HEK293T (cell line): ENCODE measurements at regions not wholly inside any gene's neighbourhood (a gene's known extent, or its start where the extent isn't known, plus 50 kb on each side); places are given as distances from the start of the nearest gene placed in this dataset.

Experiments used
- CTCF ChIA-PET: fragments of 350-600 bp; formaldehyde crosslinking; extraction: SDS; loops from one replicate; lab custom pipeline; 2021; ENCODE audit warnings: antibody characterized with exemption, inconsistent platforms; lab: Yijun Ruan, JAX
- POLR2A ChIA-PET: fragments of 350-600 bp; formaldehyde crosslinking; extraction: SDS; loops from one replicate; lab custom pipeline; 2020; ENCODE audit warnings: antibody characterized with exemption, inconsistent platforms; lab: Yijun Ruan, JAX
- DNase-seq: peaks from one replicate; pipeline ENCODE4 v3.0.0; 2012; ENCODE audit warnings: mixed read lengths; ENCODE audit errors: extremely low spot score
- ARNT ChIP-seq: fragments of 450-650 bp; IDR thresholded peaks from 2 replicates; pipeline ENCODE4 v1.6.1; 2017; ENCODE audit warnings: mild to moderate bottlenecking
- BHLHE40 ChIP-seq: fragments of 450-650 bp; IDR thresholded peaks from 2 replicates; pipeline ENCODE4 v1.6.1; 2016; ENCODE audit warnings: mild to moderate bottlenecking, moderate library complexity, borderline replicate concordance
- CTBP1 ChIP-seq: fragments of 450-650 bp; IDR thresholded peaks from 2 replicates; pipeline ENCODE4 v1.6.1; 2016; ENCODE audit warnings: borderline replicate concordance
- ELF4 ChIP-seq: fragments of 450-650 bp; IDR thresholded peaks from 2 replicates; pipeline ENCODE4 v1.6.1; 2017; ENCODE audit warnings: antibody characterized with exemption
- FOXA1 ChIP-seq: fragments of 450-650 bp; IDR thresholded peaks from 2 replicates; pipeline ENCODE4 v1.6.1; 2016; ENCODE audit warnings: mild to moderate bottlenecking
- FOXK2 ChIP-seq: fragments of 450-650 bp; IDR thresholded peaks from 2 replicates; pipeline ENCODE4 v1.6.1; 2016; ENCODE audit warnings: mild to moderate bottlenecking
- FOXM1 ChIP-seq: fragments of 450-650 bp; IDR thresholded peaks from 2 replicates; pipeline ENCODE4 v1.6.1; 2017; ENCODE audit warnings: mild to moderate bottlenecking, borderline replicate concordance
- HDGF ChIP-seq: fragments of 450-650 bp; IDR thresholded peaks from 2 replicates; pipeline ENCODE4 v1.6.1; 2017; ENCODE audit warnings: antibody characterized with exemption, borderline replicate concordance
- L3MBTL2 ChIP-seq: fragments of 450-650 bp; conservative IDR thresholded peaks from 2 replicates; pipeline ENCODE4 v1.6.1; 2016; ENCODE audit warnings: mild to moderate bottlenecking
- LEF1 ChIP-seq: fragments of 450-650 bp; IDR thresholded peaks from 2 replicates; pipeline ENCODE4 v1.6.1; 2017; ENCODE audit warnings: mild to moderate bottlenecking, borderline replicate concordance
- NFRKB ChIP-seq: fragments of 450-650 bp; IDR thresholded peaks from 2 replicates; pipeline ENCODE4 v1.6.1; 2016; ENCODE audit warnings: mild to moderate bottlenecking, moderate library complexity
- SP1 ChIP-seq: fragments of 450-650 bp; IDR thresholded peaks from 2 replicates; pipeline ENCODE4 v1.6.1; 2017
- SUZ12 ChIP-seq: fragments of 450-650 bp; IDR thresholded peaks from 2 replicates; pipeline ENCODE4 v1.6.1; 2016; ENCODE audit warnings: mild to moderate bottlenecking
- TARDBP ChIP-seq: fragments of 450-650 bp; IDR thresholded peaks from 2 replicates; pipeline ENCODE4 v1.6.1; 2016
- ZNF384 ChIP-seq: fragments of 450-650 bp; IDR thresholded peaks from 2 replicates; pipeline ENCODE4 v1.6.1; 2016
- TF ChIP-seq, protein P1 (sequence below): fragments of 450-650 bp; IDR thresholded peaks from 2 replicates; pipeline ENCODE4 v1.6.1; 2016

DNA sequence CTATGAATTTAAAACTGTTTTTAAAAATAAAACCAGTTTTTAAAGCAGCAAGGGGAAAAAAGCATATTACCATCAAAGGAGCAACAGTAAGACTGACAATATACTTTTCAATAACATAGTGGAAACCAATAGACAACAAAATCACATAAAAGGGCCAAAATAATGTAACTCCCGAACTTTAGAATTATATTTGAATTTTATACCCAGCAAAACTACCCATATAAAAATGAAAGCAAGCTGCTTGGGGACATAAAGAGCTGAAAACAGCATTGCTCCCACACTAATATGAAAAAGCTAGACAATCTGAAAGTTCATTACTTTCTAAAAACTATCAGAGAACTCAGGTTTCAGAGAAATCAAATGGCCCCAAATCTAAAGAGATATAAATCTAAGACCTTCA lies 199.4 kb upstream of the ARID1B start:
- TF ChIP-seq FOXM1, result no peak
- no peak for TF ChIP-seq TARDBP
- no peak for TF ChIP-seq CTBP1
- TF ChIP-seq HDGF, result no peak
- TF ChIP-seq LEF1, result no peak
- no peak for TF ChIP-seq FOXA1
- TF ChIP-seq ARNT, result no peak
- no peak for TF ChIP-seq SP1
- no peak for TF ChIP-seq NFRKB
- no peak for TF ChIP-seq BHLHE40
- TF ChIP-seq FOXK2, result no peak
- TF ChIP-seq, protein P1, sequence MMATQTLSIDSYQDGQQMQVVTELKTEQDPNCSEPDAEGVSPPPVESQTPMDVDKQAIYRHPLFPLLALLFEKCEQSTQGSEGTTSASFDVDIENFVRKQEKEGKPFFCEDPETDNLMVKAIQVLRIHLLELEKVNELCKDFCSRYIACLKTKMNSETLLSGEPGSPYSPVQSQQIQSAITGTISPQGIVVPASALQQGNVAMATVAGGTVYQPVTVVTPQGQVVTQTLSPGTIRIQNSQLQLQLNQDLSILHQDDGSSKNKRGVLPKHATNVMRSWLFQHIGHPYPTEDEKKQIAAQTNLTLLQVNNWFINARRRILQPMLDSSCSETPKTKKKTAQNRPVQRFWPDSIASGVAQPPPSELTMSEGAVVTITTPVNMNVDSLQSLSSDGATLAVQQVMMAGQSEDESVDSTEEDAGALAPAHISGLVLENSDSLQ, result no peak
- no peak for TF ChIP-seq ELF4
- no peak for TF ChIP-seq SUZ12
- TF ChIP-seq ZNF384, result no peak
- TF ChIP-seq L3MBTL2, result no peak
- POLR2A ChIA-PET, result no interaction called here
- CTCF ChIA-PET, result interaction anchor here (0.6 kb wide), 1 partner anchor 12 kb away, joined by 3 read pairs; no protein-coding TSS in a partner anchor
- DNase-seq, result no peak

DNA sequence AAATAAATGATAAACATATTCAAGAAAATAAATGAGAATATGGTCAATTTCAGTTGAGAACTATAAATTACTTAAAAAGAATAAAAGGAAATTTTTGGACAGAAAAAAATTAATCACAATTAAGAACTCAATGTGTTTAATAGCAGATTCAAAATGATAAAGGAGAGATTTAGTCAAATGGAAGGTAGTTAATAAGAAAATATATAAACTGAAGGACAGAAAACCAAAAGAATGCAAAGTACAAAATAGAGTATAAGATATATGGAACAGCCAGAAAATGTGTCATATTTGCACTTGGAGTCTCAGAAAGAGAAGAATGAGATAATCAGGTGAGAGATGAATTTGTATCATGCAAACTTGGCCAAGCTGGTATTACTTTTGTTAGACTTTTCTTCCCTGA lies 201.8 kb upstream of the ARID1B start:
- CTCF ChIA-PET, result no interaction called here
- DNase-seq, result no peak
- POLR2A ChIA-PET, result no interaction called here
- TF ChIP-seq HDGF (no peak), ELF4 (no peak)

DNA sequence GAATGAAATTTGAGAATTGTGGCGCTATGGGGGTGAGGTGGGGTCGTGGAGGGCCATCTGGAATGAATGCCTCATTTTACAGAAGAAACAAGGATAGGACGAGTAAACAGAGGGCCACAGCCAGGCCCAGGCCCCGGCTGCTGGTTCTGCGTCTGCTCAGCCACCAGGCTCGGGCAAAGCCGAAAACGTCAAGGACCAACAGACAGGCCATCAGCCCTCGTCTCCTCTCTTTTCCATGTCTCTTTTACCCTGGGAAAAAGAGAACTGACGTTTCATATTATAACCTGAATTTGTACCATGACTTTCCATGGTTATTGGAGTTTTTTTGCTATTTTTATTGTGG lies 212.4 kb upstream of the ARID1B start:
- no peak for TF ChIP-seq CTBP1
- no peak for TF ChIP-seq L3MBTL2
- no peak for TF ChIP-seq FOXK2
- TF ChIP-seq NFRKB, result no peak
- TF ChIP-seq, protein P1, result no peak
- no peak for TF ChIP-seq ARNT
- no peak for TF ChIP-seq FOXA1
- no peak for TF ChIP-seq ELF4
- TF ChIP-seq SUZ12, result no peak
- no peak for TF ChIP-seq HDGF
- no peak for TF ChIP-seq BHLHE40
- no peak for TF ChIP-seq LEF1
- TF ChIP-seq FOXM1, result no peak
- no peak for TF ChIP-seq TARDBP
- no peak for TF ChIP-seq SP1
- no peak for TF ChIP-seq ZNF384
- DNase-seq, result no peak
- POLR2A ChIA-PET, result no interaction called here
- CTCF ChIA-PET, result interaction anchor here (0.7 to 0.8 kb wide), 2 partner anchors 145 to 188 kb away, joined by 3 to 5 read pairs; no protein-coding TSS in a partner anchor

DNA sequence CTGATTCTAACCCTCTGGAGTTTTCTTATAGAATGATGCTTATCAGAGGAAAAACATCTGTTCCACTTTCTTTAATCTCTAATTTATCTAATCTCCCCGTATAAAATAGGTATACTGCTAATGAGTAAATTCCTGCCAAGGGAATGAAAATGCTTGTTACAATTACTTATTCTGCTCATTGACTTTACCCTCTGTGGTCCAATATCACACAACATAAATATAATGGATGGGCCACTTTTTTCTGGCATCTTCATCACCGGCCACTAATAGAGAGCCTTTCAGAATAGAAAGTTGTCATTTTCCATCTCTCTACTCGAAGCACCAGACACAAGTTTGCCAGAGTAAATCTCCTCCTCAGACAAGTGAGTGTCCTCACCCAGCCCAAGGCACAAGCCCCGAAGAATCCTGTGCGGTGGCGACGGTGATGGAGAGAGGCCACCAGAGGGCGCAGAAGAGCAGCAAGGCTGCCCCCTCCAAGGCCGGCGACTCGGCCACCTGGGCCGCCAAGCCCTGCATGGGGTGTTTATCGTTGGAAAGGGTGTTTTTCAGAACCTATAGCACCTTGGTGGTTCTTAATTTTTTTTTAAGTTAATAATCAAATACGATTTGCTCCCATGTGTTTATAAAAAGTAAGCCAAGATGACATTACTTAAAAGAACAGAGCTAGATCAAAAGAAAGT lies 212.9 kb upstream of the ARID1B start:
- ChIA-PET CTCF (interaction anchor here (0.7 to 0.8 kb wide), 2 partner anchors 144 to 189 kb away, joined by 3 to 5 read pairs; no protein-coding TSS in a partner anchor), POLR2A (no interaction called here)
- peak; percentile 89 for DNase-seq
- TF ChIP-seq L3MBTL2 (no peak), FOXM1 (no peak), BHLHE40 (no peak), CTBP1 (no peak), ZNF384 (no peak), ELF4 (no peak), FOXA1 (no peak), NFRKB (no peak), FOXK2 (no peak), TARDBP (no peak), LEF1 (no peak), ARNT (no peak), HDGF (no peak), SP1 (no peak), SUZ12 (no peak)
- TF ChIP-seq, protein P1, result no peak

DNA sequence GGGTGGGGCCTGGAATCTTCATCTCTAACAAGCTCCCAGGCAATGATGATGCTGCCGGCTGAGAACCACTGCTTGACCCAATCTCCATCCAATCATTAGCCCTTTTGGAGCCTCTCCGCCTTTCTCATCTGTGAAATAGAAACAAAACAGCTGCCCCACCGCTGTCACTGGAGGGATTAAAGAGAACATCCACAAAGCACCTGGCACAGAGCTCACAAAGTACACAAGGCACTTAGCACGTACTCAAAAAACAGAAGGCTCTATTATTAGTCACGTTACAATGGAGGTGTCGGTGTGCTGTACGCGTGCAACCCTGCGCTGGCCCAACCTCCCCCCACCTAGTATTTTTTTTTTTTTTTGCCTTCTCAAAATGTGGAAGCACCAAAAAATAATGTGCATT lies 213.5 kb upstream of the ARID1B start:
- POLR2A ChIA-PET, result no interaction called here
- DNase-seq, result no peak
- TF ChIP-seq SUZ12 (no peak), NFRKB (no peak), FOXK2 (no peak), CTBP1 (no peak), ZNF384 (no peak), BHLHE40 (no peak), SP1 (no peak), L3MBTL2 (no peak), ELF4 (no peak), FOXM1 (no peak), ARNT (no peak)
- CTCF ChIA-PET, result no interaction called here

DNA sequence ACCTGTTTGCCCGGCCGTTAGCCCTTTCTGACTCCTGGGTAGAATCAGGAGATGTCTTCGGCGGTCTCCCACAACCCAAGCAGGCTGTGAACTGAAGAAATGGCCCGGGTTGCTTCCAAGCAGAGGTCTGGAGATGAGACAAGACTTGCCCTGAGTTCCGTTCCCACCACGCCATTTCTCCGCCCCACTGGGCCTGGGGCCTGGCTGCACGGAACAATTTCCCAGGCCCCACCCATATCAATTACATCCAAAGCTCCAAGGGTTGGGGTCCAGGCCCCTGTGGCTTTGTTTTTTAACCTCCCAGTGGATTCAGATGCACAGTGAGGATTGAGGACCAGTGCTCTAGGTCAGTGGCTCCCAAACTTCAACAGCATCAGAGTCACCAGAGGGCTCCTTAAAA lies 214.5 kb upstream of the ARID1B start:
- TF ChIP-seq LEF1 (no peak), L3MBTL2 (no peak), FOXM1 (no peak), ELF4 (no peak), SUZ12 (no peak), SP1 (no peak), CTBP1 (no peak), NFRKB (no peak), ZNF384 (no peak), ARNT (no peak), FOXA1 (no peak), FOXK2 (no peak), BHLHE40 (no peak), HDGF (no peak), TARDBP (no peak)
- TF ChIP-seq, protein P1, result no peak
- POLR2A ChIA-PET, result no interaction called here
- DNase-seq, result no peak
- CTCF ChIA-PET, result interaction anchor here (0.7 kb wide), 1 partner anchor 101 kb away, joined by 6 read pairs; no protein-coding TSS in a partner anchor
